ENCODE measurements at regions not wholly inside any gene's neighbourhood (a gene's known extent, or its start where the extent isn't known, plus 50 kb on each side); places are given as distances from the start of the nearest gene placed in this dataset.

GRCh38 chr16:79687249-79688130 lies 87.0 kb upstream of the MAF start:
- Mint-ChIP-seq H3K4me3 (no peak overlapping the region), H3K27me3 (ENCODE audit: low read depth) (no peaks in the 10 kb centered on the region), H3K27ac (no peak overlapping the region), H3K9me3 (peaks cover 3% of the 10 kb centered on the region), H3K4me1 (no peaks in the 10 kb centered on the region), H3K36me3 (no peaks in the 10 kb centered on the region)
- TF ChIP-seq CTCF (IDR thresholded peaks at IDR 0.05; ENCODE audit: unreplicated experiment): no peak
- no peak for DNase-seq (ENCODE audit: low spot score in 2 of 2, unreplicated experiment in 2 of 2)

DNA sequence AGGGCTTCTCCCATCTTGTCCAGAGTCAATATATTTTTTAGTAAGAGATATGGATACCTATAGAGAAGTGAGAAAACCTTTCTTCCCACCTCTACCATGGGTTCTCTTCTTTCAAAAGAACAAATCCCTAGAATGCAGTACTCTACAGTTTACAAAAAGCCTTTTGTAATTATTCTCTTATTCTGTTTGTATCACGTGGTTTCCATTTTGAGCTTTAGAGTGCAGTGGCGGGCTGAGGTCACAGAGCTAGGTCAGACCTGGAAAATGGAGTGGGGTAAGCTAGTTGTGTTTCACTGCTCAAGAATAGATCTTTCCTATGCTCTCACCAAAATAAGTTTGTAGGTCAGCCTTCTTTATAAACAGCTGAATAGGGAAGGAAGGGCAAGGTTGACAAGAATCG lies 85.3 kb upstream of the MAF start:
- H3K27me3 Mint-ChIP-seq (ENCODE audit: low read depth): no peaks in the 10 kb centered on the region
- no peak for TF ChIP-seq CTCF (IDR thresholded peaks at IDR 0.05; ENCODE audit: unreplicated experiment)
- H3K36me3 Mint-ChIP-seq: no peaks in the 10 kb centered on the region
- no peak overlapping the region for H3K4me3 Mint-ChIP-seq
- no peak for DNase-seq (ENCODE audit: low spot score in 2 of 2, unreplicated experiment in 2 of 2)
- no peaks in the 10 kb centered on the region for H3K4me1 Mint-ChIP-seq
- H3K9me3 Mint-ChIP-seq: peaks cover 3% of the 10 kb centered on the region
- no peak overlapping the region for H3K27ac Mint-ChIP-seq

DNA sequence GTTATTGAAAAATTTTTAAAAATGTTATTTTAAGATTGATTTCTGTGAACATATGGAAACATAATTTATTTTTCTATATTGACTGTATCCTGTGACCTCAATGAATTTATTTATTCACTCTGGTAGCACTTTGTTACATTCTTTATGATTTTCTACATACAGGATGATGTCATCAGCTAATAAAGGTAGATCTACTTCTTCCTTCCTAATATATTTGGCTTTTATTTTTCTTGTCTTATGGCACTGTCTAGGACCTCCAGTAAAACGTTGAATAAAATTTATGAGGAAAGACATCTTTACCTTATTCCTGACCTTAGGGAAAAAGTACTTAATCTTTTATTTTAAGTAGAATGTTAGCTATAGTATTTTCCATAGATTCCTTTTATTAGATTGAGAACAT lies 78.8 kb upstream of the MAF start:
- Mint-ChIP-seq H3K9me3 (peaks cover 7% of the 10 kb centered on the region), H3K4me3 (no peak overlapping the region), H3K27me3 (ENCODE audit: low read depth) (no peaks in the 10 kb centered on the region), H3K36me3 (no peaks in the 10 kb centered on the region), H3K4me1 (no peaks in the 10 kb centered on the region), H3K27ac (no peak overlapping the region)
- TF ChIP-seq CTCF (IDR thresholded peaks at IDR 0.05; ENCODE audit: unreplicated experiment): no peak
- no peak for DNase-seq (ENCODE audit: low spot score in 2 of 2, unreplicated experiment in 2 of 2)

- H3K9me3 Mint-ChIP-seq: peaks cover 7% of the 10 kb centered on the region
- TF ChIP-seq CTCF (IDR thresholded peaks at IDR 0.05; ENCODE audit: unreplicated experiment): no peak
- no peaks in the 10 kb centered on the region for H3K4me1 Mint-ChIP-seq
- no peak overlapping the region for H3K27ac Mint-ChIP-seq
- H3K36me3 Mint-ChIP-seq: no peaks in the 10 kb centered on the region
- H3K4me3 Mint-ChIP-seq: no peak overlapping the region
- DNase-seq (ENCODE audit: low spot score in 2 of 2, unreplicated experiment in 2 of 2): no peak
- H3K27me3 Mint-ChIP-seq (ENCODE audit: low read depth): no peaks in the 10 kb centered on the region
These were observed 77.4 kb upstream of the MAF start for GRCh38 chr16:79677799-79678530.

DNA sequence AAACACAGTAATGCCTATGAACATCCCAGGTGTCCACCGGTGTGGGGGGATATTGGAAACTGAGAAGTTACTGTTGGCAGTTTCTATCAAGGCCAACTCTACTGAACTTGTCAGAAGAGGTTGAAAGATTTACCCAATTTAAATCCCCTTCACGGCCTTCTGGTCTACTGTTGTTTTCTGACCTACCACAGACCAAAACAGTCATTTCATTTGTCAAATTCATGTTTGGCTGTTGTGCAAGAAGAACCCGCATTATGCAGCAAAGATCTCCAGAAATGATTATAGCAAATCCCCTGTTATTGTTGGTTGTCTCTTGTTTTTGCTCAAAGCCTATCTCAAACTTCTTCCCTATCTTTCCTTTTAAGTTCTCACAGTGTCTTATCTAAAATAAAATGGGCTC lies 73.1 kb upstream of the MAF start:
- no peak overlapping the region for H3K4me3 Mint-ChIP-seq
- no peaks in the 10 kb centered on the region for H3K36me3 Mint-ChIP-seq
- no peak overlapping the region for H3K27ac Mint-ChIP-seq
- peaks cover 18% of the 10 kb centered on the region for H3K9me3 Mint-ChIP-seq
- H3K27me3 Mint-ChIP-seq (ENCODE audit: low read depth): peaks cover 8% of the 10 kb centered on the region
- H3K4me1 Mint-ChIP-seq: no peaks in the 10 kb centered on the region
- DNase-seq (ENCODE audit: low spot score in 2 of 2, unreplicated experiment in 2 of 2): no peak
- no peak for TF ChIP-seq CTCF (IDR thresholded peaks at IDR 0.05; ENCODE audit: unreplicated experiment)
